AG08395 (cell line): ENCODE measurements at regions not wholly inside any gene's neighbourhood (a gene's known extent, or its start where the extent isn't known, plus 50 kb on each side); places are given as distances from the start of the nearest gene placed in this dataset.
A peak's percentile ranks its signal among the peaks of the same experiment; 100 is the strongest.
"Not testable (repeated sequence)": the region's sequence is repeated elsewhere in the genome, so short reads cannot be mapped to it uniquely, and the experiment has no call there.

Experiments
- DNase-seq: peaks from one replicate; pipeline ENCODE4 v3.0.0; 2012; ENCODE audit warnings: mixed read lengths, low spot score

GRCh38 chr6:4677011-4677750 is 99.0 kb upstream of the CDYL start:
- DNase-seq: no peak

GRCh38 chr6:4676016-4676415 is 100.2 kb upstream of the CDYL start:
- no peak for DNase-seq

DNA sequence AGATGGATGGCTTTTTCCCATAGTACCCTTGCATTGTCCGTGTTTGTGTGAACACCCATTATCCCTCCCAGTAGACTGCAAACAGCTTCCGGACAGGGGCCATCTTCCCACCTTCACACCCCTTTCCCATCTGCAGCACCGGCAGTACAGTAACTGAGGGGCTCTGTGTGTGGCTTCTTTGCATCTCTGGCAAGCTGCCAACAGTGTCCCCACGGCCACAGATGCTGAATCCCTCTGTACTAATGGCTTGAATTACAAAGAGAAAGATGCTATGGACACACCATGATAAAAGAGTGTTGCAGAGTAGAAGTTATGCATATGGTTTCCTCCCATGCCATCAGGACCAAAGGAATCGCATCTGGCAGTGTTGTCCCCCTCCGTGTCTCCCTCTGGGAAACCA is 101.1 kb upstream of the CDYL start:
- DNase-seq: no peak

- DNase-seq: no peak
Observed at GRCh38 chr6:4673861-4674260, 102.3 kb upstream of the CDYL start.

GRCh38 chr6:4672772-4673171 is 103.4 kb upstream of the CDYL start:
- DNase-seq: peak; percentile 61

DNA sequence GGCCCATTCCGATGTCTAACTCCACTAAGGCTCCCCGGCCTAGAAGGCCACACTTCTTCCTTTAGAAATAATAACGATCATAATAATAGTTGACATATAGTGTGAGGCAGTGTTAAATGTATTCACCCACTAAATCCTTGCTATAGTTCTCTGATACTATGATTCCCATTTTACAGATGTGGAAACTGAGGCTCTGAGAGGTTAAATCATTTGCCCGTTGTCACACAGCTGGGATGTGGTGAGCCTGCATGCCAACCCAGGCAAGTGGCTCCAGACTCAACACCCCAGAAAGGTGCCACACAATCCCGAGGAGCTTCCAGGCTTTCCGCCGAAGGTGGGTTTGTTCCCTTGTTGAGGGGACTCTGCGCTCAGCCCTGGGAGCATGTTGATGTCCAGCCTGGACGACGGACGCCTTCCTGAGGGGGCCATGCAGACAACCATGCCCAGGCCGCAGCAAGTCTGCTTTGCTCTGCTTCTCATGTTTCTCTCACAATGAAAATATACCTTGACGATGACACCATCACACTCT is 104.6 kb upstream of the CDYL start:
- DNase-seq: no peak

DNA sequence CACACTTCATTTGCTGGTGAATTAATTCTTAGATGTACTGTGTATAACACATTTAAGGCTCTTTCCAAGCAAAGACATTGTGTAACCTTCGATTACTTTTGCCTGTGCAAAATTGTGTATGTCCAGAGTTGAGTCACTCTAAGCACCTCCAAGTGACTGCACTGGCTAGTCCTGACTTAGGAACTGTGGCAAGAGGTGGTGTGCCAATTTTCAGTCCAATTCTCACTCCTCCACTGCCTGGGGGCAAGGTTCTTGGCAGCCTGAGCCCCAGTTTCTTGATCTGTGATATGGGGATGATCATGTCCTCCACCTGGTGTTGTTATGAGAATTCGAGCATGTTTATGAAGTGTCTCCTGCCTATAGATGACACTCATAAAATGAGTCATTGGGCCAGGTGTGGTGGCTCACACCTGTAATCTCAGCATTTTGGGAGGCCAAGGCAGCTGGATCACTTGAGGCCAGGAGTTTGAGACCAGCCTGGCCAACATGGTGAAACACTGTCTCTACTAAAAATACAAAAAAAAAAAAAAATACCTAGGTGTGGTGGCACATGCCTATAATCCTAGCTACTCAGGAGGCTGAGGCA is 105.3 kb upstream of the CDYL start:
- no peak for DNase-seq

GRCh38 chr6:4670290-4670689 is 105.9 kb upstream of the CDYL start:
- DNase-seq: no peak

- DNase-seq: no peak
Observed at GRCh38 chr6:4668271-4669179, 107.7 kb upstream of the CDYL start.

- DNase-seq: no peak
Observed at GRCh38 chr6:4667591-4667990, 108.6 kb upstream of the CDYL start.

GRCh38 chr6:4666886-4667513 is 109.2 kb upstream of the CDYL start:
- DNase-seq: no peak

DNA sequence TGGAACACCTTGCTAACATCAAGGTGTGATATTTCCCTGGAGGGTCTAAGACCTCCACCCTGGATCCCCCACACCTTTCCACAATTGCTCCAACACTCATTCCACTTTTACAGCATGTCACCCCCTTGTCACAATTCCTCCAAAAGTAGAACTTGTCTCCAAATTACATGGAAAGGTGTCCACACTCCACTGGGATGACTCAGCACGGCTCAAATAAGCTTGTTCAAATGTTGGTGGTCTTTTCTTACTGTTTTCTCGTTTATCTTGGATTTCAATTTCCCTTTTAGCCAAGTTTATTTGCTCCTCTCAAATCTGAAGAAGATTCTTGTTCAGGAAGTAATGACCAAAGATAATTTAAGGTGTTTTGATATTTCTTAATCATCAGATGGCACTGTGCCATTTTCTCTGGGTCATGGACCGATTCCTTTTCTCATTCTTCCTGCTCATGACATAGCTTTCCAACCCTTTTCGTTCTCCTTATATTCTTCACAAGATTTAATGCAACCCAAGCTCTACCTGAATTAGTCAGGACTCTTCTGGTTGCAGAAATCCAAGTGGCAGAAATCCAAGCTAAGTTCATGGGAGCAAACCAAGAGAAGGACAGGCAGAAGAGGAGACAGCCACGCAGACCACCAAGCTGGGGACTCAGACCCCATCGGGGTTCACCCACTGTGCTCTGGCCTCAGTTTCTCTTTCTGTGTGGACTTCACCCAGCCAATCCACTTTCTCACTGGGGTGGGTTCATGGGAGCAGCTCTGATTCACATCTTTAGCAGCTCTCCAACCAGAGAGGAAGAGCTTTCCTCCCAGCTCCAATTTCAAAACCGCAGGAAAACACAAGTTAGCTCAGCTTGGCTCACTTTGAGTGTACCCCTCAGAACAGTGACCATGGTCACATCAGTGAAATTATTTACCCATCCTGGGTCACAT is 110.5 kb upstream of the CDYL start:
- DNase-seq: peak; percentile 44

DNA sequence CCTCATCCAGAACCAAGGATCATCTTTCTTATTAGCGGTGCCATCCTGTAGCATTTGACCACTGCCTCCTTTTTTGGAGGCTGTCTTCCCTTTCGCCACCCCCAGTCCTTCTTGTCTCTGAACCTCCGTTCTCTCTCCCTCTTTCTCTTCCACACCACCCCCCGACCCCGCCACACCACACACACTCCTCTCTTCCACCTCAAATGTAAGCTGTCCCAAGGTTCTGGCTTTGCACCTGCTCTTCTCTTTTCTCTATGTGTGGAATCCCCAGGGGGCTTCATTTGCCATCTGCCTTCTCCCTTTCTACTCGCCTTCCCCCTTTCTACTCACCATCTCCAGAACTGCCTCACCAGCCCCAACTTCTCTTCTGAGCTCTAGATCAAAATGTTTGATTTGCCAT is 111.3 kb upstream of the CDYL start:
- no peak for DNase-seq

DNA sequence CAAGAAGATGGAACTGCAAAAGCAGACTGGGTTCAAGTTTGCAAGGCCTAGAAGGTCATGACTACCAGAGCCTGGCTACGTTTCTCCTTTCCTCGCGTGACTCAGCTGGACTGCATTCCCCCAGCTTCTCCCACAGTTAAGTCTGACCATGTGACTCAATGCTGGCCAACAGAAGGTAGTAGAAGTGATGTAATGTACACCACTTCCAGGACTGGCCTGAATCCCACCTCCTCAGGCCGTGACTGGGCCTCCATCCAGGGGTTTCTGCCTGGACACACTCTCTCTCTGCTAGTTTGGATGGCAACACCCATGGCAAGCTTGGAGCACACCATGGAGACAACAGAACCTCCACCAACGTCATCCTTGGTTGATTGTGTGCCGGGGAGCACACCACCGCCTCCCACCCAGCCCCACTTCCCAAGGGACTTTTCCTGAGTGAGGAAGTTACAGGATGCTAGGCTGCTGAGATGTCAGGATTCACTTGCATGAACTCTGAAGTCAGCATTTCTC is 112.0 kb upstream of the CDYL start:
- DNase-seq: peak; percentile 88

- DNase-seq: no peak
Observed at GRCh38 chr6:4662886-4663285, 113.3 kb upstream of the CDYL start.

DNA sequence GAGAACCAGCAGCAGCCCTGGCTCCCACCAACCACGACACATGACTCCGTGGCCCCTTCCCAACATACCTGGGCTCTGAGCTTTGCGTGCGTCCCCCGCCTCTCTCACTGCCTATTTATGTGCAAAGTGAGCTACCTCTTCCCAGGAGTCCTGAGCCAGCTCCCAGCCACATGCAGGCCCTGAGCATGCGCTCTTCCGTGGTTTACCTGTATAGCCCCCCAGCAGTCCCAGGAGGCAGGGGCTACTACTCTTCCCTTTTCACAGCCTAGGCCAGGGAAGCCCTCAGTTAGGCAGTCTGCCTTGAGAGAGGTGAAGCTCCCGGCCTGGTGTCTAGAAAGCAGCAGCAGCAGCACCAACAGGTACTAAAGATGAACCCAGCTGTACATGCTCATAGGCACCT is 114.8 kb upstream of the CDYL start:
- DNase-seq: no peak

DNA sequence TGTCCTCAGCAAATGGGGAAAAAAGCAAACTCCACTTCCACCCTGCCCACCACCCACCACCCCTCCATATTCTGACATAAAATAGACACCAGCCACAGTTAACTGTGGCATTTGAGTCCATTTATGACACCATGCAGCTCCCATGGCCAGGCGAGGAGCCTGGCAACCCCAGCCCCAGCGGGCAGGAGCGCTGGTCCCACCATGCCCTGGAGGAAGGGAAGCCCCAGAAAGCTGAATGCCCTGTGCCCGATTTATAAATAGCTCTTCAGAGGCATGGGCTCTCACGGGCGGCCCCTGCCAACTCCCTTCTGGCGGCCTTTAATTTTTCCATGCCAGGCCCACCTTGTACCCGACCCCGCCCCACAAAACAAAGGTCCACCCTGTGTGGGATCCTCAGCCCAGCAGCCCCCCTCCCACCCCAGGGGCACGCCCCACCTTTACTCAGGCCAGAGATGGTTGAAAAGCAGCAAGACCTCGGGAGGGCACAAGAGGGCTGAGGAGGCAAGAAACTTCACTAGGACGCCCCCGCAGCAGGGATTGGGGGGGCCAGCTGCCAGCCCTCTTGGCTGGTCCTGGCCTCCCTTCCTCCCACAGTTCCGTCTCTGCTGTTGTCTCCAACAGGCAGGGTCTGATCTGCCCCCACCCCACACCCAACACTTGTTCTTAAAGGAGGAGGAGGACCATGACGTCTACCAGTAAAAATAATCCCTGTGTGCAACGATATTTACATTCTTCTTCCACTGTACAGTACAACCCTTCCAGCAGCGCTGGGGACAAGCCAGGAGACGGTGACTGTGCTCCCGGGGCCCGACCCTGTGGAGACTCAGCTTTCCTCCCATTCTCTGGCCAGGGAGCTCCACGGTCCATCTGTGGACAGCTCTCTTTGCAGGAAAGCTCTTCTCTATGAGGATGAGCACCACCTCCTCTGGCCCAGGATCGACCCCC is 115.6 kb upstream of the CDYL start:
- no peak for DNase-seq

- DNase-seq: not testable (repeated sequence)
Observed at GRCh38 chr6:4659719-4660118, 116.5 kb upstream of the CDYL start.

GRCh38 chr6:4658486-4658885 is 117.7 kb upstream of the CDYL start:
- DNase-seq: no peak

- no peak for DNase-seq
Observed at GRCh38 chr6:4656106-4656505, 120.1 kb upstream of the CDYL start.
